ENCODE measurements at regions not wholly inside any gene's neighbourhood (a gene's known extent, or its start where the extent isn't known, plus 50 kb on each side); places are given as distances from the start of the nearest gene placed in this dataset.

DNA sequence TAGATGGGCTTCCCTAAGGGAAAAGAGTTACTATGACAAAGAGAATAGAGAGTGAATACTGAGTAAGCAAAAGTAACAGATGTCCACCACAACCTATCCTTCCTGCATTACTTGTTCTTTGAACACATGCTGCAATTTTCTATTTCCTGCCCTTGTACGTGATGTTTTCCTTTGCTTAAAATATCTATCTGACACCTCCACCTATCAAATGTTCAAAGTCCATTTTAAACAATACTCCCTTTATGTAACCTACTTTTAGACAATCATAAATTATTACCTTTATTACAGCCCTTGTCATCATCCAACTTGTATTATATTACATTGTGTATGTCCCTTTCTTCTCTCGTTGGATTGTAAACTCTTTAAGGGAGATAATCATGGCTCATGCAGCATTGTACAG is 147.2 kb upstream of the DYRK2 start:
- no peaks in the 10 kb centered on the region for H3K27me3 ChIP-seq (ENCODE audit: insufficient read depth, low read depth, severe bottlenecking)
- no peaks in the 10 kb centered on the region for H3K9me3 ChIP-seq (ENCODE audit: severe bottlenecking)
- DNase-seq, result no peak
- TF ChIP-seq, protein P1, sequence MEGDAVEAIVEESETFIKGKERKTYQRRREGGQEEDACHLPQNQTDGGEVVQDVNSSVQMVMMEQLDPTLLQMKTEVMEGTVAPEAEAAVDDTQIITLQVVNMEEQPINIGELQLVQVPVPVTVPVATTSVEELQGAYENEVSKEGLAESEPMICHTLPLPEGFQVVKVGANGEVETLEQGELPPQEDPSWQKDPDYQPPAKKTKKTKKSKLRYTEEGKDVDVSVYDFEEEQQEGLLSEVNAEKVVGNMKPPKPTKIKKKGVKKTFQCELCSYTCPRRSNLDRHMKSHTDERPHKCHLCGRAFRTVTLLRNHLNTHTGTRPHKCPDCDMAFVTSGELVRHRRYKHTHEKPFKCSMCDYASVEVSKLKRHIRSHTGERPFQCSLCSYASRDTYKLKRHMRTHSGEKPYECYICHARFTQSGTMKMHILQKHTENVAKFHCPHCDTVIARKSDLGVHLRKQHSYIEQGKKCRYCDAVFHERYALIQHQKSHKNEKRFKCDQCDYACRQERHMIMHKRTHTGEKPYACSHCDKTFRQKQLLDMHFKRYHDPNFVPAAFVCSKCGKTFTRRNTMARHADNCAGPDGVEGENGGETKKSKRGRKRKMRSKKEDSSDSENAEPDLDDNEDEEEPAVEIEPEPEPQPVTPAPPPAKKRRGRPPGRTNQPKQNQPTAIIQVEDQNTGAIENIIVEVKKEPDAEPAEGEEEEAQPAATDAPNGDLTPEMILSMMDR (IDR thresholded peaks at IDR 0.05; ENCODE audit: low read depth, low read length), result no peak
- no peak overlapping the region for H3K27ac ChIP-seq
- no peak overlapping the region for H3K4me3 ChIP-seq (ENCODE audit: low read depth, low read length)
- no peaks in the 10 kb centered on the region for H3K36me3 ChIP-seq

DNA sequence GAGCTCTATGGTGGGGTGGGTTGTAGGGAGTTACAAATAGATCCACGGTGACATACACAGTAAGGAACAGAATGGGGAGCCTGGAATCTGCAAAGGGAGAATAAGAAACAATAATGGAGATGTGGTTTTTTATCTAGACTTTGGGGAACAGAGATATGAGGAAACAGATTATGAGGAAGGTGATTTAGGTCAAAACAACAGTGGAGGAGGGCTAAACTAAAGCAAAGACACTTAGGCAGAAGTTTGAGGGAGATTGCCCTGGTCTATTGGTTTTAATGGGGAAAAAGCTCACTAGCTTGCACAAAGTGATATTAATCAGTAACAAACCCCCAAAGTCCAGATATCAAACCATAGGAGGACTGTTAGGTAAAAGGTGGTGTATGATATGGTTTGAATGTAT is 144.5 kb upstream of the DYRK2 start:
- no peak for DNase-seq
- H3K36me3 ChIP-seq, result no peaks in the 10 kb centered on the region
- H3K4me3 ChIP-seq (ENCODE audit: low read depth, low read length), result no peak overlapping the region
- no peaks in the 10 kb centered on the region for H3K9me3 ChIP-seq (ENCODE audit: severe bottlenecking)
- TF ChIP-seq, protein P1 (IDR thresholded peaks at IDR 0.05; ENCODE audit: low read depth, low read length), result no peak
- no peaks in the 10 kb centered on the region for H3K27me3 ChIP-seq (ENCODE audit: insufficient read depth, low read depth, severe bottlenecking)
- no peak overlapping the region for H3K27ac ChIP-seq

DNA sequence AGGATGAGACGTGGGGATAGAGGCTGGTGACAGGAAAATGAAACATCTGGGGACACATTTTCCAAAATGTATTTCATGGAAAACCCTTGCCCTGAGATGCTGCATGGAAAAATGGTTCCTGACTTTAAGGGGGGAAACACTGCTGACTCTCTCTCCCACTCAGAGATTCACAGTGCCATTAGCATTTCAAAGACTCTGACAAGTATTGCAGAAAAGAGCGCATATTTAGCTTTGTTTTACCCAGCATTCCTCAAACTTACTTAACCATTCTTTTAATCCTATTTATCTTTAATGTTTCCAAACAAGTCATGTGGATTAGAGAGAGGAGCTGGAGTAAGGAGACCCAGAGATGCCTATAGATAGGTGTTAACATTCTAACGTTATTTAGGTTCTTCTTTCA is 141.8 kb upstream of the DYRK2 start:
- TF ChIP-seq, protein P1 (IDR thresholded peaks at IDR 0.05; ENCODE audit: low read depth, low read length), result no peak
- no peaks in the 10 kb centered on the region for H3K27me3 ChIP-seq (ENCODE audit: insufficient read depth, low read depth, severe bottlenecking)
- no peaks in the 10 kb centered on the region for H3K36me3 ChIP-seq
- H3K9me3 ChIP-seq (ENCODE audit: severe bottlenecking), result peaks cover 4% of the 10 kb centered on the region
- H3K4me3 ChIP-seq (ENCODE audit: low read depth, low read length), result no peak overlapping the region
- H3K27ac ChIP-seq, result no peak overlapping the region
- no peak for DNase-seq

DNA sequence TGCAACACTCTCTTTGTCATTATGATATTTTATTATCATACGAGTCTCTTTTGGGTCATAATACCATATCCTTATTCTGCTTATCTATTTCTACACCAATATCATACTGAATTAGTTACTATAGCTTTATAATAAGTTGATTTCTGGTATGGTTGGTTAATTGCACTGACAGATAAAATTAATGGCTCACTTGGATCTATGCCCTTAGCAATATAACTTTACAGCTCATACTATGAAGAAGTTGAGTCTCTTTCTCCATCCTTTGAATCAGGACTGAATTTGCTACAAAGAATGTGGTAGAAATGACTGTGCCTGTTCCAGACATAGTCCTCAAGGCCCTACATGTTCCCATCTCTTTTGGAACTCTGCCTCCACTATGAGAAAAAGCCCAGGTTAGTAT is 139.7 kb upstream of the DYRK2 start:
- H3K9me3 ChIP-seq (ENCODE audit: severe bottlenecking), result peaks cover 4% of the 10 kb centered on the region
- no peak for DNase-seq
- no peaks in the 10 kb centered on the region for H3K27me3 ChIP-seq (ENCODE audit: insufficient read depth, low read depth, severe bottlenecking)
- no peaks in the 10 kb centered on the region for H3K36me3 ChIP-seq
- TF ChIP-seq, protein P1 (IDR thresholded peaks at IDR 0.05; ENCODE audit: low read depth, low read length), result no peak
- no peak overlapping the region for H3K4me3 ChIP-seq (ENCODE audit: low read depth, low read length)
- H3K27ac ChIP-seq, result no peak overlapping the region

DNA sequence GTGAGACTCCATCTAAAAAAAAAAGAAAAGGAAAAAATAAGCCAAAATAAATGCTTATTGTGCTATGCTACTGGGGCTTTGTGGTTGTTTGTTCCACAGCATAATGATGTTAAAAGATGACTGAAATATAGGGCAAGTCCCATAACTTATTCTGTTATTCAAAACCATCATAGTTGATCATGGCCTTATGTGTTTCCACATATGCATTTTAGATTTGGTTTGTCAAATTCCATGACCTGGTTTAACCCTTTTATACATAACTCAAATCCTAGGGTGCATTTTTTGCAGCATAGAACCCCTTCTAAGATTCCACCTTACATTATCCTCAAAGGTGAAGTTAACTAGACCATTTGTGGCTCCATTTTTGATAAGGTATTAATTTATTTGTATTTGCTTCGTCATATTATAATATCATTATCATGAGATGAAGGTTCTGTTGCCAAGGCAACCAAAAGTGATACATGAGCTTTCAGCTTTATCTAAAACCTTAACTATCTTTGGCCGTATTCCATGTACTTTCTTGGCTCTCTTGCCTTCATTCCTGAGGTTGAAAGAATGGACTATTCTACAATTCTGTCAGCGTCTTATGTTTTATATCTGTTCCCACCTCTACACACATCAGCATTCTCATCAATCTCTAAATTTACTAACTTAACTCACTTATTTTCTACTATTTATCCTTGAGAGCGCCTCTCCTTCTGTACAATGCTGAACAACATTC is 138.7 kb upstream of the DYRK2 start:
- H3K9me3 ChIP-seq (ENCODE audit: severe bottlenecking), result peaks cover 4% of the 10 kb centered on the region
- H3K4me3 ChIP-seq (ENCODE audit: low read depth, low read length), result no peak overlapping the region
- H3K27ac ChIP-seq, result no peak overlapping the region
- no peaks in the 10 kb centered on the region for H3K27me3 ChIP-seq (ENCODE audit: insufficient read depth, low read depth, severe bottlenecking)
- TF ChIP-seq, protein P1 (IDR thresholded peaks at IDR 0.05; ENCODE audit: low read depth, low read length), result no peak
- no peaks in the 10 kb centered on the region for H3K36me3 ChIP-seq
- no peak for DNase-seq

DNA sequence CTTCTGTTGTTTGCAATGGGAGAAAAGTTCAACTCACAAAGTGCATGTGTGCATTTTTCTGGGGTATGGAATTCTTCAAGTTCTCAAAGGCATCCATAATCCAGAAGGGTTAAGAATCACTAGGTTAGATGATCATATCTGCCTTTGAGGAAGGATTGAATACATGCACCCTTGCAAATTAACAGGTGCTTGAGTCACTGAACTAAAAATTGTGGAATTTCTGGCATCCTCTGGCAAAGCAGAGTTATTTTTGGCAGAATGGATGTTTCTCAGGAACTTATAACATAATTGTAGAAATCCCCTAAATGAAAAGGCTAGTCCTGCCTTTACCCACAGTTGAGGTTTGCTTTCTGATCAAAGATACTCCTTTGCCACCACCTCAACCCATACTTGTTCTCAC is 136.5 kb upstream of the DYRK2 start:
- TF ChIP-seq, protein P1 (IDR thresholded peaks at IDR 0.05; ENCODE audit: low read depth, low read length), result no peak
- DNase-seq, result no peak
- H3K27me3 ChIP-seq (ENCODE audit: insufficient read depth, low read depth, severe bottlenecking), result no peaks in the 10 kb centered on the region
- no peak overlapping the region for H3K4me3 ChIP-seq (ENCODE audit: low read depth, low read length)
- H3K9me3 ChIP-seq (ENCODE audit: severe bottlenecking), result peaks cover 4% of the 10 kb centered on the region
- H3K27ac ChIP-seq, result no peak overlapping the region
- H3K36me3 ChIP-seq, result no peaks in the 10 kb centered on the region
